Immature natural killer cell (primary cell): ENCODE measurements at regions not wholly inside any gene's neighbourhood (a gene's known extent, or its start where the extent isn't known, plus 50 kb on each side); places are given as distances from the start of the nearest gene placed in this dataset.

ENCODE experiments used
- DNase-seq, 3 donors: peaks; one replicate each; pipeline ENCODE4 v3.0.0; 2022; ENCODE audit warnings: mixed read lengths in 1 of 3
- H3K27ac Mint-ChIP-seq, 6 donors: one replicate each; pipeline ENCODE4 v1.8.0; 2020; ENCODE audit warnings: mixed read lengths in 6 of 6, mild to moderate bottlenecking in 5 of 6, inconsistent platforms in 4 of 6, moderate library complexity in 3 of 6
- H3K27me3 Mint-ChIP-seq, 3 donors: one replicate each; pipeline ENCODE4 v1.8.0; 2020 to 2021; ENCODE audit warnings: low read depth in 3 of 3, mild to moderate bottlenecking in 3 of 3, mixed read lengths in 3 of 3, moderate library complexity in 3 of 3, inconsistent platforms in 1 of 3
- H3K36me3 Mint-ChIP-seq, 3 donors: one replicate each; pipeline ENCODE4 v1.8.0; 2020; ENCODE audit warnings: mixed read lengths in 3 of 3, inconsistent platforms in 2 of 3, mild to moderate bottlenecking in 2 of 3
- H3K4me1 Mint-ChIP-seq, 2 donors: one replicate each; pipeline ENCODE4 v1.8.0; 2020; ENCODE audit warnings: inconsistent platforms in 2 of 2, mild to moderate bottlenecking in 2 of 2, mixed read lengths in 2 of 2, moderate library complexity in 1 of 2
- H3K4me3 Mint-ChIP-seq, 5 donors: one replicate each; pipeline ENCODE4 v1.8.0; 2020; ENCODE audit warnings: mild to moderate bottlenecking in 5 of 5, mixed read lengths in 5 of 5, inconsistent platforms in 3 of 5, moderate library complexity in 3 of 5
- H3K9me3 Mint-ChIP-seq, 6 donors: one replicate each; pipeline ENCODE4 v1.8.0; 2020; ENCODE audit warnings: mild to moderate bottlenecking in 6 of 6, mixed read lengths in 6 of 6, inconsistent platforms in 4 of 6, moderate library complexity in 3 of 6

- peak overlapping the region; percentile 20 to 74 (median 51) for H3K4me3 Mint-ChIP-seq
- peaks cover 0 to 3% (median 0%) of the 10 kb centered on the region in 6 donors for H3K9me3 Mint-ChIP-seq
- H3K4me1 Mint-ChIP-seq, result peaks cover 55 to 66% of the 10 kb centered on the region in 2 donors
- peaks cover 0 to 2% (median 0%) of the 10 kb centered on the region in 3 donors for H3K27me3 Mint-ChIP-seq
- peak; percentile 49 to 60 (median 57) for DNase-seq
- peak overlapping the region; percentile 47 to 94 (median 82) for H3K27ac Mint-ChIP-seq
- no peaks in the 10 kb centered on the region for H3K36me3 Mint-ChIP-seq
Measured at GRCh38 chr3:31227131-31227562, 305.6 kb upstream of the STT3B start.

DNA sequence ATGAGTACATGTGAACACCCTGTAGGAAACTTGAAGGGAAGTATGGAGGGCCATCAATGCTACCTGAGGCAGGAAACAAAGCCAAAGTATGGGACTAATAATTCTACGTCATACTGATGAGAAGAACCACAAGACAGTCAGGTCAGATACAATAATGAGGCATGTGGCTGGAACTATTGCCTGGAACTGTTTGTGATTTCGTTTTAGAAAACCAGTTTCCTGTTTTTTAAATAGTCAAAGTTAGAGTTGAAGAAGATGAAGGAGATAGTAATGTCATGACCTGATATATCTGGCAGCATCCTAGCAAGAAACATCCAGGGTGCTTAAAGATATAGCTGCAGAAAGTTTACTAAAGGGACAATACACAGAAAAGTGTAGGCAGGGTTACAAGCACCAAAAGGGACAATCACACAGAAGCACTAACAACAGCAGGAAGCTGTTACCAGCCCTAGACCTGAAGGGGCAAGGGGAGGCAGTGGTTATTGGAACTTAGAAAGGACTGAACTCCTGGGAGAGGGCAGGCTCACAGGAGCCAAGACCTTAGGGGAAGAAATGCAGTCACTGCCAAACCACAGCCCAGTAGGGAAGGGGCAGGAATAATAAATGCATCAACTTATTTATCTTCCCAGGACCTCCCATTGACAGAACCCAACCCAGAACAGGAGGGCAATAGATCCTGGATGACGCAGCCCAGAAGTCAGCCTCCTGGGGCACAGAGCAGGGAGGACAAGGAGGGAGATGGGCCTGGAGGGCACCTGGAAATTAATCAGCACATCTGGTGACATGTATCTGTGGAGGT, 302.1 kb upstream of the STT3B start:
- H3K4me3 Mint-ChIP-seq, result peak overlapping the region in 3 of 5 donors; percentile 9 to 17 (median 15)
- H3K27ac Mint-ChIP-seq, result peak overlapping the region in 4 of 6 donors; percentile 49 to 65 (median 63)
- DNase-seq, result no peak
- H3K36me3 Mint-ChIP-seq, result no peaks in the 10 kb centered on the region
- peaks cover 0 to 3% (median 3%) of the 10 kb centered on the region in 3 donors for H3K27me3 Mint-ChIP-seq
- H3K4me1 Mint-ChIP-seq, result peaks cover 85 to 98% of the 10 kb centered on the region in 2 donors
- H3K9me3 Mint-ChIP-seq, result peaks cover 0 to 3% (median 0%) of the 10 kb centered on the region in 6 donors

DNA sequence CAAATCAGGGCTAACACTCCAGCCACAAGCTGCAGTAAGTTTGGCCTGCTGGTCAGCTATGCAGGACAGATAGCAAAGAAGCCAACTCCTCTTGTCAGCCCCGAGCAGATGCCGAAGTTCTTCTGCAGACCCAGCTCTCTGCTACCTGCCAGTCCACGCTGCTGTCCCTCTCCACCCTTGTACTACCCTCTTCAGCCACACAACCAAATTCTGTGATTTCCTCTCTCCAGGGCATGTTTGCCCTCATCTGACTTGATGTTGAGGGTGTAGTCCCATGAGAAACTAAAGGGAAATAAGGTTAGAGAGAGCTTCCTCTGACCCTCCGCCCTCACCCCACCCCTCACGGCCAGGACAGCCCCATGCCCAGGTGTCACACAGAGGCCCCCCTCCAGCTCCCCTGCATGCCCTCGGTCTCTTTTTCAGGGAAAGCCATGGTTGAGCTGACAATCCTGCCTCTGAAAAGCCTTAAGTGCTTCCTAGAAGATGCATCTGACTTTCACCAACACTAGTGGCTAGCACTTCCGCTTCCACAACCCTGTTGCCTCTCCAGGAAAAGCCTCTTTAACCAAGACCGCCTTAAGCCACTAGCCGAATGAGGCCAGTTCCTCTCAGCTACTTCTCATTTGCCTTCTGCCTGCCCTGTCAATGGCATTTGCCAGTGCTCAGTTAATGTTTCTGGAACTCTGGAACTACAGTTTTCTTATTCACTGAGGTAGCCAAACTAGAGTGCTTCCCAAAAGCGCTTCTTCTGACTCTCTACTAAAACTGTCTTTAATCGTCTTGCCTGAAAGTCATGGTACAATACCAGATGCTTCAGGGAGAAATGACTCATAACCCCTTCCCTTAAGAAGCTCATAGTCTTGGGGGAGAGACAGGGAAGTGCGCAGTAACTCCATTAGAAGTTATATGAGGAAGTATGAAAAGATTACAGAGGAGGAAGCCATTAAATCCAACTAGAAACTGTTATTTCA, 300.4 kb upstream of the STT3B start:
- DNase-seq, result peak; percentile 17 to 25 (median 20)
- H3K9me3 Mint-ChIP-seq, result peaks cover 0 to 3% (median 0%) of the 10 kb centered on the region in 6 donors
- peak overlapping the region; percentile 55 to 74 (median 65) for H3K4me3 Mint-ChIP-seq
- peaks cover 0 to 11% (median 3%) of the 10 kb centered on the region in 3 donors for H3K27me3 Mint-ChIP-seq
- peaks cover 67 to 81% of the 10 kb centered on the region in 2 donors for H3K4me1 Mint-ChIP-seq
- no peaks in the 10 kb centered on the region for H3K36me3 Mint-ChIP-seq
- peak overlapping the region in 4 of 6 donors; percentile 14 to 73 (median 58) for H3K27ac Mint-ChIP-seq

- DNase-seq, result no peak
- Mint-ChIP-seq H3K4me3 (peak overlapping the region; percentile 47 to 71 (median 57)), H3K4me1 (peaks cover 55 to 63% of the 10 kb centered on the region in 2 donors), H3K9me3 (peaks cover 0 to 3% (median 0%) of the 10 kb centered on the region in 6 donors), H3K36me3 (no peaks in the 10 kb centered on the region), H3K27me3 (peaks cover 0 to 11% (median 3%) of the 10 kb centered on the region in 3 donors), H3K27ac (peak overlapping the region in 3 of 6 donors; percentile 41 to 77 (median 49))
Measured at GRCh38 chr3:31234145-31234544, 298.6 kb upstream of the STT3B start.

- peaks cover 52 to 53% of the 10 kb centered on the region in 2 donors for H3K4me1 Mint-ChIP-seq
- H3K27ac Mint-ChIP-seq, result no peak overlapping the region
- no peaks in the 10 kb centered on the region for H3K36me3 Mint-ChIP-seq
- no peak overlapping the region for H3K4me3 Mint-ChIP-seq
- peaks cover 0 to 13% (median 5%) of the 10 kb centered on the region in 3 donors for H3K27me3 Mint-ChIP-seq
- peaks cover 0 to 2% (median 0%) of the 10 kb centered on the region in 6 donors for H3K9me3 Mint-ChIP-seq
- DNase-seq, result no peak
Measured at GRCh38 chr3:31235062-31235700, 297.5 kb upstream of the STT3B start.

DNA sequence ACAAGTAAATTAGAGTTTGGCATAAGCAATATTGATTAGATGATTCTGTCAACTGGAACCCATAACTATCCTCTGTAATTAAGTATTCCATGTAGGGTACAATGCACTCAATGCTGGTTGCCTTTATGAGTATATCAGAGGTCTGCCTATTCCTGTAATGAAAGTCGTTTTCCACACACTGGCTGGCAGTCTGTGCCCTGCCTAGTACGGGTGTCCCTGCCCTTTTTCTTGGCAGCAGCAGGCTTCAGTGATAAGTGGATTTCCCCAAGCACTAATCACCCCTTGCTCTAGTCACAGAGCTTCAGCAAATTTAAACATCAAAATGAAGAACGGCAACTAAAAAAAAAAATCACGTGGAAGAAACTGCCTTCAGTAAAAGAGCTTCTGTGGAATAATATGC, 294.8 kb upstream of the STT3B start:
- no peak for DNase-seq
- Mint-ChIP-seq H3K27me3 (peaks cover 2 to 13% (median 5%) of the 10 kb centered on the region in 3 donors), H3K4me1 (peaks cover 25 to 26% of the 10 kb centered on the region in 2 donors), H3K36me3 (no peaks in the 10 kb centered on the region), H3K4me3 (no peak overlapping the region), H3K27ac (no peak overlapping the region), H3K9me3 (no peaks in the 10 kb centered on the region)

DNA sequence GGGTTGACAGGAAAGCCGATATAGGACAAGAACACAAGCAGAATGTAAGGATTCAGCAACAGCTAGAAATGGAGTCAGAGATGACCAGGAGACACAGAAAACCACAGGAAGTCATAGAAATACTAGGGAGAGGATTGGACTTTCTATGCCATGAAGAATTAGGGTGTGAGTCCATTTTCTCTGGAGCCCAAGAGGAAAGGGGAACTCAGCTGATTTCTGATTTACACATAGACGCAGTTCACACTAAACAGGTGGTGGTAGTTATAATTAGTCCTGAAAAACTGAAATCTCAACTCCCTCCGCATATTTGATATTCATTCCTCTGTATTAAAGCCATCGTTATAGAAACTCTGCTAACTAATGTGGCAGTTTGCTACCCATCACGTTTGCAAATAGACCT, 292.7 kb upstream of the STT3B start:
- Mint-ChIP-seq H3K4me3 (no peak overlapping the region), H3K27me3 (peaks cover 2 to 12% (median 2%) of the 10 kb centered on the region in 3 donors), H3K27ac (no peak overlapping the region), H3K36me3 (no peaks in the 10 kb centered on the region), H3K9me3 (no peaks in the 10 kb centered on the region), H3K4me1 (peaks cover 4 to 5% of the 10 kb centered on the region in 2 donors)
- no peak for DNase-seq

DNA sequence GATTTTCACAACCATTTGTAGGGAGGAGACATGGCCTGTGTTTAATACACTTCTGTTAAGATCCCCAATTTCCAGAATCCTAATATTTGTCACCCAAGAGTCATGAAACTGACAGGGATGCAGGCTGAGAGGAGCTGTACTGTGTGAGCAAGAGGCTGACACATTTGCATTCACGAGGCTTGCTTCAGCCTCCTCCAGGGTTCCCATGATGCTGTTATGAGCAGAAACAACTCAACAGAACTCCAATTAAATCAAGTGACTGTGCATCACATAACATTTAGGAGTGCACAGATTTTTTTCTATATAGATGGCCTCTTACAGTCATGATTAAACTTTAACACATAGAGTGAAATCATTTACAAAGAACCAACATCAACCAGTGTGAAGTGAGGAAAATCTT, 292.3 kb upstream of the STT3B start:
- Mint-ChIP-seq H3K4me1 (peaks cover 0 to under 1% of the 10 kb centered on the region in 2 donors), H3K27me3 (peaks cover 2 to 12% (median 5%) of the 10 kb centered on the region in 3 donors), H3K4me3 (no peak overlapping the region), H3K9me3 (no peaks in the 10 kb centered on the region), H3K27ac (no peak overlapping the region), H3K36me3 (no peaks in the 10 kb centered on the region)
- no peak for DNase-seq

DNA sequence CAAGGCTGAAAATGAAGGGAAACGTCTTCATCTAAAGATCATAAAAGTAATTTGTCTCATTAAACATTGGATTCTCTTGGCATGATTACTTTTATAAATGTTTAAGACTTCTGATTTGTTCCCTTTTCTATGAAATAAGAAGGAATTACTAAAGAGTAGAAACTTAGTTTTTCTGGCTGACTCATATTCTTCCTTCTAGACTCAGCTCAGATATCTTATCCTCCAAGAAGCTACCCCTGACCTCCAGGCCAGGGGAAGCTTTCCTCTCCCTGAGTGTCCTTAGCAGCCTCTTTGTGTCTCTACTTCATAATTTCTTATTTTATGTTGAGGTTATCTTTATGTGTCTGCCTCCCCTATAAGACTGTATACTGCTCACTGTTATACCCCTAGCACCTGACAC, 291.9 kb upstream of the STT3B start:
- DNase-seq, result no peak
- H3K9me3 Mint-ChIP-seq, result no peaks in the 10 kb centered on the region
- H3K4me3 Mint-ChIP-seq, result no peak overlapping the region
- no peaks in the 10 kb centered on the region for H3K36me3 Mint-ChIP-seq
- H3K4me1 Mint-ChIP-seq, result no peaks in the 10 kb centered on the region
- H3K27ac Mint-ChIP-seq, result no peak overlapping the region
- peaks cover 2 to 12% (median 5%) of the 10 kb centered on the region in 3 donors for H3K27me3 Mint-ChIP-seq

GRCh38 chr3:31241533-31241932, 291.2 kb upstream of the STT3B start:
- Mint-ChIP-seq H3K4me1 (no peaks in the 10 kb centered on the region), H3K36me3 (no peaks in the 10 kb centered on the region), H3K9me3 (no peaks in the 10 kb centered on the region), H3K27ac (no peak overlapping the region), H3K4me3 (no peak overlapping the region), H3K27me3 (peaks cover 2 to 12% (median 5%) of the 10 kb centered on the region in 3 donors)
- DNase-seq, result no peak

GRCh38 chr3:31242026-31242960, 290.4 kb upstream of the STT3B start:
- Mint-ChIP-seq H3K27ac (no peak overlapping the region), H3K4me1 (no peaks in the 10 kb centered on the region), H3K4me3 (no peak overlapping the region), H3K9me3 (no peaks in the 10 kb centered on the region), H3K27me3 (peaks cover 2 to 8% (median 5%) of the 10 kb centered on the region in 3 donors), H3K36me3 (no peaks in the 10 kb centered on the region)
- no peak for DNase-seq

DNA sequence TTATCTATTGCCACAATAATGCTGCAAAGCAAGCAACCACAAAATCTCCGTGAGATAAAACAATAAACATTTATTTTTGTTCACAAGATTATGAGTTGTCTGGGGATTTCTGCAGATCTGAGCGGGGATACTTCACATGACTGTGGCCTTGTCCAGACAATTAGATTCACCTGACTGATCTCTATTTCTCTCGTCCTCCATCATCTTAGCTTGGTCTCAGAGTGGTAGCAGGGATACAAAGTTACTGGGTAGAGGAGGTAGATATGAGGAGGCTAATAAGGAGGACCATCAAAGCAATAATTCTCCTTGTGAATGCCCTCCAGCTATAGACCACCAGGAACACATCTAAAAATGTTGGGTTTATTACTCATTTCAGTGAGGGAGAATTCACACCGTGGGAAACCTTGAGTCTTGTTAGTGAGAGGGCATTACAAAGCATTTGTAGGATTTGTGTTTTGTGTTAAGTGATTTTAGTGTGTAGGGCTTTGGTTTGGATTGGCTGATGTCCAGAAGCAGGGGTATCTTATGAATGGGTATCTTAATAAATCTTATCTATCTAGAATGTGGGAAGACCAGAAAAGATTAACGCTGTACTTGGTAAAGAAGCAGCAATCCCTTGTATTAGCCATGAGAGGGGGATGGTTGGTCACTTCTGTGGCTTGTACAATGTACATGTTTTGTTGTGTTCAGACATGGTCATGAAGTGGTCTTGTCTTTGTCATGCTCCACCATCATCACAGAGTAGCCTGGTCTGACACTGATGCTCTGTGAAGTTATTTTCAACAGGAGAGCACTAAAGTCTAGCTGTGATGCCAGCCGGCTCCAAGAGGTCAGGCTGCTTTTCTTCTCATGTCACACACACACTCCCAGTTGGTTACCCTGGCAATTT, 287.6 kb upstream of the STT3B start:
- Mint-ChIP-seq H3K4me1 (no peaks in the 10 kb centered on the region), H3K27me3 (peaks cover 0 to 10% (median 5%) of the 10 kb centered on the region in 3 donors), H3K9me3 (no peaks in the 10 kb centered on the region), H3K36me3 (no peaks in the 10 kb centered on the region), H3K4me3 (no peak overlapping the region), H3K27ac (no peak overlapping the region)
- no peak for DNase-seq
